OCI-LY7 (cell line): ENCODE measurements at regions not wholly inside any gene's neighbourhood (a gene's known extent, or its start where the extent isn't known, plus 50 kb on each side); places are given as distances from the start of the nearest gene placed in this dataset.

Experiments
- CTCF ChIP-seq: fragments of 200-600 bp; sonication (generic); conservative IDR thresholded peaks from 2 replicates; pipeline ENCODE4 v1.5.1; 2014; ENCODE audit warnings: mild to moderate bottlenecking, antibody characterized with exemption, low read length, moderate library complexity, mixed read lengths
- EZH2phosphoT487 ChIP-seq: fragments of 200-600 bp; sonication (generic); IDR thresholded peaks from 2 replicates; pipeline ENCODE4 v1.6.1; 2018; ENCODE audit warnings: low read depth, borderline replicate concordance, mild to moderate bottlenecking, mixed run types, antibody characterized with exemption, low read length, moderate library complexity, mixed read lengths

GRCh38 chr5:136701191-136701590, 335.8 kb upstream of the TRPC7 start:
- TF ChIP-seq CTCF (no peak), EZH2phosphoT487 (no peak)
